ENCODE measurements at regions not wholly inside any gene's neighbourhood (a gene's known extent, or its start where the extent isn't known, plus 50 kb on each side); places are given as distances from the start of the nearest gene placed in this dataset.

DNA sequence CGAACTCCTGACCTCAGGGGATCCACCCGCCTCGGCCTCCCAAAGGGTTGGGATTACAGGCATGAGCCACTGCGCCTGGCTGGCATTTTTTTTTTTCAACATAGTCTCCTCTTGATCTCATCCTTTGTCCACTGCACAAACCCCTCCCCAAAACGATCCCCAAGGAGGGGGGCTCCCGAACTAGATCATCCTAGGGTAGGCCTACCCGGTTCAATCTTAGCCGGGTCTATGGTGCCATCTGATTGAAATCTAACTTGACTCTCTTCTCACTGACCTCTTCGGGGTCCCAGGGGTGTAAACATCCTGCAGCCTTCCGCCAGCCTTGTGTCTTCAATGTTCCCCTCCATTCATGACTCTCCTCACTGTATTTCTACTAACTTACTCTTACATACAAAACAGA is 140.5 kb upstream of the CRHR1 start:
- TF ChIP-seq, protein P1, sequence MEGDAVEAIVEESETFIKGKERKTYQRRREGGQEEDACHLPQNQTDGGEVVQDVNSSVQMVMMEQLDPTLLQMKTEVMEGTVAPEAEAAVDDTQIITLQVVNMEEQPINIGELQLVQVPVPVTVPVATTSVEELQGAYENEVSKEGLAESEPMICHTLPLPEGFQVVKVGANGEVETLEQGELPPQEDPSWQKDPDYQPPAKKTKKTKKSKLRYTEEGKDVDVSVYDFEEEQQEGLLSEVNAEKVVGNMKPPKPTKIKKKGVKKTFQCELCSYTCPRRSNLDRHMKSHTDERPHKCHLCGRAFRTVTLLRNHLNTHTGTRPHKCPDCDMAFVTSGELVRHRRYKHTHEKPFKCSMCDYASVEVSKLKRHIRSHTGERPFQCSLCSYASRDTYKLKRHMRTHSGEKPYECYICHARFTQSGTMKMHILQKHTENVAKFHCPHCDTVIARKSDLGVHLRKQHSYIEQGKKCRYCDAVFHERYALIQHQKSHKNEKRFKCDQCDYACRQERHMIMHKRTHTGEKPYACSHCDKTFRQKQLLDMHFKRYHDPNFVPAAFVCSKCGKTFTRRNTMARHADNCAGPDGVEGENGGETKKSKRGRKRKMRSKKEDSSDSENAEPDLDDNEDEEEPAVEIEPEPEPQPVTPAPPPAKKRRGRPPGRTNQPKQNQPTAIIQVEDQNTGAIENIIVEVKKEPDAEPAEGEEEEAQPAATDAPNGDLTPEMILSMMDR (IDR thresholded peaks at IDR 0.05): no peak
- TF ChIP-seq EZH2 (IDR thresholded peaks at IDR 0.05; ENCODE audit: borderline replicate concordance, insufficient read depth, low read depth, low read length, poor library complexity, severe bottlenecking): no peak
